Uterus (tissue), 2 donors: ENCODE measurements at regions not wholly inside any gene's neighbourhood (a gene's known extent, or its start where the extent isn't known, plus 50 kb on each side); places are given as distances from the start of the nearest gene placed in this dataset.

ENCODE experiments used
- CTCF ChIP-seq, 4 experiments: fragments of 200-600 bp in 2 of 4; fragments of 450-650 bp in 2 of 4; sonication (generic) in 2 of 4; IDR thresholded peaks; one replicate each; pipeline ENCODE4 v1.5.1; 2016 to 2019; ENCODE audit warnings: antibody characterized with exemption in 4 of 4, mild to moderate bottlenecking in 2 of 4, moderate library complexity in 1 of 4
- POLR2A ChIP-seq, 2 donors: fragments of 450-650 bp; IDR thresholded peaks; one replicate each; pipeline ENCODE4 v1.6.1; 2016; ENCODE audit warnings: antibody characterized with exemption in 2 of 2, mild to moderate bottlenecking in 1 of 2, moderate library complexity in 1 of 2

DNA sequence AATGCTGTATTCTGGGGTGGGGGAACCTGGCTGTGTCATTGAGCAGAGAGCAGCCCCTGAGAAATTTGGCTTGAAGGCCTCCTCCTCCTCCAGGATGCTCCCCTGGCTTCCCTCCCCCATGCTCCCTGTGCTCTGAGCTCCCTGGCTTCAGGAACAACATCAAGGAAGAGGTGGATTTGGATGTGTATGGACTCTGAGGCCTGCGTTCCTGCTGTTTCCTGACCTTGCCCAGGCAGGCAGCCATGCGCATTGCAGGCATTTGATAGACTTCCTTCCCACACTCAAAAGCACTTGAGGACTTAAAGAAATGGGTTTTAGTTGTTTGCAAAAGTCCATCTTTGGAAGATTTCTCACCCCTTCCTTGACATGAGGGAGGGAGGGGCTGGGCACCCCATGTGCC lies 1317.1 kb downstream of the BRD1 start:
- TF ChIP-seq CTCF (IDR thresholded peaks at IDR 0.05) (no peak), POLR2A (IDR thresholded peaks at IDR 0.05) (no peak)
